ENCODE measurements at regions not wholly inside any gene's neighbourhood (a gene's known extent, or its start where the extent isn't known, plus 50 kb on each side); places are given as distances from the start of the nearest gene placed in this dataset.

- TF ChIP-seq, protein P1, sequence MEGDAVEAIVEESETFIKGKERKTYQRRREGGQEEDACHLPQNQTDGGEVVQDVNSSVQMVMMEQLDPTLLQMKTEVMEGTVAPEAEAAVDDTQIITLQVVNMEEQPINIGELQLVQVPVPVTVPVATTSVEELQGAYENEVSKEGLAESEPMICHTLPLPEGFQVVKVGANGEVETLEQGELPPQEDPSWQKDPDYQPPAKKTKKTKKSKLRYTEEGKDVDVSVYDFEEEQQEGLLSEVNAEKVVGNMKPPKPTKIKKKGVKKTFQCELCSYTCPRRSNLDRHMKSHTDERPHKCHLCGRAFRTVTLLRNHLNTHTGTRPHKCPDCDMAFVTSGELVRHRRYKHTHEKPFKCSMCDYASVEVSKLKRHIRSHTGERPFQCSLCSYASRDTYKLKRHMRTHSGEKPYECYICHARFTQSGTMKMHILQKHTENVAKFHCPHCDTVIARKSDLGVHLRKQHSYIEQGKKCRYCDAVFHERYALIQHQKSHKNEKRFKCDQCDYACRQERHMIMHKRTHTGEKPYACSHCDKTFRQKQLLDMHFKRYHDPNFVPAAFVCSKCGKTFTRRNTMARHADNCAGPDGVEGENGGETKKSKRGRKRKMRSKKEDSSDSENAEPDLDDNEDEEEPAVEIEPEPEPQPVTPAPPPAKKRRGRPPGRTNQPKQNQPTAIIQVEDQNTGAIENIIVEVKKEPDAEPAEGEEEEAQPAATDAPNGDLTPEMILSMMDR (IDR thresholded peaks at IDR 0.05), result no peak
- no peak for TF ChIP-seq EZH2 (IDR thresholded peaks at IDR 0.05)
These were observed 166.4 kb downstream of the PIK3R1 start for GRCh38 chr5:68381909-68382308.

Data from neural progenitor cell (in vitro differentiated cells).